ENCODE measurements at regions not wholly inside any gene's neighbourhood (a gene's known extent, or its start where the extent isn't known, plus 50 kb on each side); places are given as distances from the start of the nearest gene placed in this dataset.

GRCh38 chr13:110014719-110015118 lies 228.3 kb upstream of the IRS2 start:
- no peak for TF ChIP-seq ZFP30 (CRISPR knock-in tag; IDR thresholded peaks at IDR 0.05)
- no peak for TF ChIP-seq CSDC2 (CRISPR knock-in tag; IDR thresholded peaks at IDR 0.05)
- no peak for TF ChIP-seq PATZ1 (CRISPR knock-in tag; IDR thresholded peaks at IDR 0.05; ENCODE audit: borderline replicate concordance)
- TF ChIP-seq RARB (CRISPR knock-in tag; IDR thresholded peaks at IDR 0.05): no peak
- TF ChIP-seq PPARA (CRISPR knock-in tag; IDR thresholded peaks at IDR 0.05; ENCODE audit: borderline replicate concordance): no peak
